H1 (cell line): ENCODE measurements at regions not wholly inside any gene's neighbourhood (a gene's known extent, or its start where the extent isn't known, plus 50 kb on each side); places are given as distances from the start of the nearest gene placed in this dataset.

ENCODE experiments used
- BACH1 ChIP-seq: IDR thresholded peaks from 2 replicates; pipeline ENCODE4 v1.6.1; 2012; ENCODE audit warnings: low read length, improper control_type of control experiment
- CBX8 ChIP-seq: fragments of 300-800, 300-1000 bp; sonication (generic); IDR thresholded peaks from 2 replicates; pipeline ENCODE4 v1.7.1; 2016; ENCODE audit warnings: low read depth, low read length, borderline replicate concordance
- CHD7 ChIP-seq: fragments of 300-600 bp; sonication (generic); IDR thresholded peaks from 2 replicates; pipeline ENCODE4 v1.7.1; 2012; ENCODE audit warnings: low read length, moderate library complexity, mild to moderate bottlenecking, inconsistent platforms; ENCODE audit not compliant: insufficient replicate concordance
- GABPA ChIP-seq: IDR thresholded peaks from 2 replicates; pipeline ENCODE4 v1.6.1; 2011; ENCODE audit warnings: mild to moderate bottlenecking, low read length, moderate library complexity, borderline replicate concordance; ENCODE audit not compliant: insufficient read depth
- RBBP5 ChIP-seq: IDR thresholded peaks from 2 replicates; pipeline ENCODE4 v1.7.1; 2012; ENCODE audit warnings: low read depth, mild to moderate bottlenecking, inconsistent platforms, low read length, moderate library complexity, borderline replicate concordance

- no peak for TF ChIP-seq CHD7
- no peak for TF ChIP-seq RBBP5
- TF ChIP-seq BACH1 = no peak
- no peak for TF ChIP-seq GABPA
- TF ChIP-seq CBX8 = no peak
Measured at GRCh38 chr5:114065912-114066311, 296.0 kb upstream of the KCNN2 start (continued).
